ENCODE measurements at regions not wholly inside any gene's neighbourhood (a gene's known extent, or its start where the extent isn't known, plus 50 kb on each side); places are given as distances from the start of the nearest gene placed in this dataset.

DNA sequence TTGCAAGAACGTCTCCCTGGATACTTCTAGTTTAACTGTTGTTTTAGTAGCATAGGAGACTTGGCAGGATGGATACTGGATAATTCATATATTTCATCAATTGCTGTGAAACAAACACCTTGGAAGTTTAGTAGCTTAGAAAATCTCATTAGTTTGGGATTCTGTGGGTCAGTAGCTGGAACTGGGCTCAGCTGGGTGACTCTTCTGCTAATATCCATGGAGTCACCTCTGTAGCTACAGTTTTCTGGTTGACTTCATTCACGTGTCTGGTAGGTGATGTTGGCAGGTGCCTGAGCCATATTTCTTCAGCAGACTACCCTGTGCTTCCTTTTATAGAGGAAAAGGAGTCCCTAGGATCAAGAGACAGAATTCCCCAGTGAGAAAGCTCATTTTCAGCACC is 208.9 kb upstream of the PFKP start:
- DNase-seq, result no peak

GRCh38 chr10:2856598-2856997 is 210.8 kb upstream of the PFKP start:
- no peak for DNase-seq

DNA sequence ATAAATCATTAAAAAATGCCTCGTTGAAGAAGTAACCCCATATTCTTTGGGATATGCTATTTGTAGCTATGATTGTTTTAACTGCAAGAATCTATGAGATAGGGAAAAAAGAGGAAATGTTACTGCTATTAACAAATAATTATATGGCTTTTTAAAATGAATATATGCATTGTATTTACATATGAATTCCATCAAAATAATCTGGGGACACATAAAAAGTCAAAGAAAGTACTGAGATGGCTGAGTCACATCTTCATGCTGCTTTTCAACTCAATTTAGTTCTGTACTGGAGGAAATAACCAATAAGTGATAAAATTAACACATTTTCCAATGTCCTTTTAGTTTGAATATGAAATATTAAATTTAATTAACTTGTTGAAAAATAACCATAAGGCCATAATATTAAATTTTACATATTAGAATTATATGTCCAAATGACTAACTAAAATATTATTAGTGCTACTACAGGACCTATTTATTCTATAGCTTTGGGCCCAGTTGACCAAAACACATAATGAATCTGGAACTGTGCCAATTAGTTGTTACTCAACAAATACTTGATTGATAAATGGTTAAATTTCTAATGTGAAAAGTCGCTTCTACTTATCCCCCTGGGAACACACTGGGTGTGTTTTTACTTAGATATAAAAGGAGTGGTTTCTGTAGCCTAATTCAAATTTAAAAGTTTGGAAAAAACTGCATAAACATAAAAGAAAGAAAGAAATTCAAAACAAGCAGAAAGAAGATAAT is 214.6 kb upstream of the PFKP start:
- DNase-seq, result no peak

DNA sequence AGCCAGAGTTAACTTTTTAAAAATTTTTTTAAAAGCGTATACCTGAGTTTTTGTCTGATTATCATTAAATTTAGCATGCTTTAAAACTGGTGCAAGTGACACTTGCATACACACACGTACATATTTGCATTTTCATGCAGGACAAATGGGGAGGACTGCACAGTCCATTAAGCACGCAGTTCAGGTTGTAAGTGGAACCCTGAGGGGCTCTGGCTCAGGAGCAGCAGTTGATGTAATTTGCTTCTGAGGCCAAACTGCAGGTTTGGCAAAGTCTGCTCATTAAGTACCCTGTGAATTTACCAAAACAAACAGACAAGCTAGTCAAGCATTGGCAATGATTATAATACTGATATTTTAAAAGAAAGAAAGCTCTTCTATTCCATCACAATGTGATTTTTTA is 215.8 kb upstream of the PFKP start:
- DNase-seq, result no peak

DNA sequence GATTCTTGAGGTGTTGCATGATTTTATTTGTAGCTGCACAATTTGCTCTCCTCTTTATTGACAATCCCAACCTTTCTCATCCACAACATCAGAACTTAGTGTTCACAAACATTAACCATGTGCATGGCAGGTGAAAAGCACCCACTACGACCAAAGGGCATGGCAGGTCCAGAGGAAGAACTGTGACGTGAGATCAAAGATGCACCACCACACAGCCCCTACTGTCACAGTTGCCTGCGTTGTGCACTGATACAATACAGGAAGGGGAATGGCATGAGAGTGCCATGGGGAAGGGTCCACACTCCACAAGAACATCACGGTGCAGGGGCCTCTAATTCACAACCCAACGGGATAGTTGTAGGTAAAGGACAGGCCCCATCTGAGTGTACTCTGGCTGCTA is 217.1 kb upstream of the PFKP start:
- no peak for DNase-seq

DNA sequence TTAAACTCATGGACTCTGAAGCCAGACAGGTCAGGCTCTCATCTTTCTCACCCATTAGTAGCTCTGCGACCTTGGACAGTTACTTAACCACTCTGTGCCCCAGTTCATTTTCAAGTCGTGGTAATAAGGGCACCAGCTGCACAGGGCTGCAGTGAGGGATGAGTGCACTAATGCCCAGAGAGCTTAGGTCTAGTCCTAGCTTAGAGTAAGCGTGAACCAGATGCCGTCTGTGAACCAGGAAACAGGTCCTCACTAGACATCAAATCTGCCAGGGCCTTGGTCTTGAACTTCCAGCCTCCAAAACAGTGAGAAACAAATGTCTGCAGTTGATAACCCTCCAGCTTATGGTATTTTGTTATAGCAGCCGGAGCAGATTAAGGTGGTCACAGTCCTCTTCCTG is 222.4 kb upstream of the PFKP start:
- DNase-seq, result no peak

- DNase-seq, result no peak
These were observed 228.1 kb upstream of the PFKP start for GRCh38 chr10:2839081-2839725.

DNA sequence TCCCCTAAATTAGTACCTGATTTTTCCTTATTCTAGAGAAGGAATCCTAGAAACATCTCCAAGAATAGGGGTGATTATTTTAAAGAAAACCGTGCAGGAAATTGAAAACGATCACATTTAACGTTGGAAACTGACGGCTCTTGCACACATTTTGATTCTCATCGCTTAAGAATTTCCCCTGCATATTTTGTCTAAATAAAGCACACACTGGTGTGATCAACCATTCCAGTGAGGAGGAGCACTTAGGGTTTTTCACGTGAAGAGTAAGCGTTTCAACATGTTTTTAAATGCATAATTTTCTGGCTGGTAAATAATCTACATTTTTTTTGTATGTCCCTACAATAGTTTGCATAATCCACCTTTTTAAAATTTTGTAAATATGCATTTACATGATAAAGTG is 229.7 kb upstream of the PFKP start:
- no peak for DNase-seq

- DNase-seq, result no peak
These were observed 230.3 kb upstream of the PFKP start for GRCh38 chr10:2836921-2837662.

DNA sequence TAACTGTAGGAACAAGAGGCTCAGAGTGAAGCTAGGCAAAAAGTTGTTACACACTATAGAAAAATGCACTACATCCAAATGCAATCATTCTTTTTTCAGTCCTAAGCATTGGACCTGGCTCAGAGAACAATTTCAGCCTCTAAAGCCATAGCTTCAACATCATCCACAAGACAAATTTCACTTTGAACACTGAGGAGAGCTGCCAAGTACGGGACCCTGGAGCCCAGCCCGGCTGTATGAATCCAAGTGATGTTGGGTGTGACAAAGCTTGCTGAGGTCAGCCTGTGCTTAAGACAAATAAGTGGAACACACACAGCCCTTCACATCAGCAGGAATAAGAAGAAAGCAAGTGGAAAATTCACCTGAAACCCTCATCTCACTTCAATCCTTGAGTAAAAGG is 233.1 kb upstream of the PFKP start:
- DNase-seq, result no peak

DNA sequence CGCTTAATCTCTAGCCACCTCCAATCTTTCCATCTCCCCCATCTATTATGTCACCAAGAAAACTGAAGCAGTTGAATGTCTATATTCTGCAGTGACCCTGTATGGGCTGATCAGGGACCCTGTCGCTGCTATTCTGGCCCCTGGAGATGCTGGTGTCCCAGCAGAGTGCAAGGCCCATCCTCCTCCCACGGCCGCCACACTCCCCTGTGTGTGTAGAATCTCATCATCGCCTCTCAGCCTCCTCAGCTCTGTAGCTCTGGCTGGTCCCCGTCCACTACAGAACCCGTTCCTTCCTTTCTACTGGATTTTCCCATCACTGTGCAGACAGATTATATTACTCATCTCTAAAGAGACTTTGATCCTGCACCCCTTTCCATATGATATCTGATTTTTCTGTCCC is 235.8 kb upstream of the PFKP start:
- no peak for DNase-seq

DNA sequence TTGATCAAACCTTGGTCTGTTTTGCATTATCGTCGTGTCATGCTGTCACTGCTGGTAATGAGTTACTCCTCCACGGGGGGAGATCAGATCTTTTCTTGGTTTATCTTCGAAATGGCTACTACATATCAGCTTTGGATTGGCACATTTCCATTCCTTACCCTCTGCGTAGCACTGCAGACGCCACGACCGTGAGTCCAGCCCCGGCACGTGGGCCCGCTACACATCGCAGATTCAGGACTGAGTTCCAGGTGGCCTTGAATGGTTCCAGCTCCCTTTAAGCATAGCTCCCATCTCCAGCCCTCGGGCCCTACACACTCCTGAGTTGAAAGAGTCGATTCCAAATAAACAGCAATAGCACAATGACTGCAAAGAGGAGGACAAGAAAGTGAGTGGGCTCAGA is 238.6 kb upstream of the PFKP start:
- no peak for DNase-seq

- no peak for DNase-seq
These were observed 240.7 kb upstream of the PFKP start for GRCh38 chr10:2826675-2827074.

GRCh38 chr10:2825841-2826240 is 241.5 kb upstream of the PFKP start:
- no peak for DNase-seq

- no peak for DNase-seq
These were observed 249.3 kb upstream of the PFKP start for GRCh38 chr10:2817940-2818636.

DNA sequence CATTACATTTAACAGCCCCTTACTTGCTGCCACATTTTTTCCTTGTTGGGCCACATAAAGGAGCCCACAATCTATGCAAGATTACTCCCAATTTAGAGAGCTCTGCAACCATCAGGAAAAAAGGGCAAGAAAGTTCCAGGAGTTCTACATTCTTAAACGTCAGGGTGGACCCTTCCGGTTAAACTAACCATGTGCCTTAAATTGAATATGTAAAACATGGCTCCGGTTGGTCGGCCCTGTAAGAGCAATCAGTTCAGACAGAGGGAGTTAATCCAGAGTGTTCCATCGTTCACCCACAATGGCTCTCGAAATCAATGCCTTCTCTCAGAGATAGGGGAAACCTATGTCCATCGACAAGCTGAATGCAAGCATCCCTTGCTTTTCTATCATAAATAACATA is 253.7 kb upstream of the PFKP start:
- no peak for DNase-seq

- DNase-seq, result no peak
These were observed 254.1 kb upstream of the PFKP start for GRCh38 chr10:2813286-2813685.

DNA sequence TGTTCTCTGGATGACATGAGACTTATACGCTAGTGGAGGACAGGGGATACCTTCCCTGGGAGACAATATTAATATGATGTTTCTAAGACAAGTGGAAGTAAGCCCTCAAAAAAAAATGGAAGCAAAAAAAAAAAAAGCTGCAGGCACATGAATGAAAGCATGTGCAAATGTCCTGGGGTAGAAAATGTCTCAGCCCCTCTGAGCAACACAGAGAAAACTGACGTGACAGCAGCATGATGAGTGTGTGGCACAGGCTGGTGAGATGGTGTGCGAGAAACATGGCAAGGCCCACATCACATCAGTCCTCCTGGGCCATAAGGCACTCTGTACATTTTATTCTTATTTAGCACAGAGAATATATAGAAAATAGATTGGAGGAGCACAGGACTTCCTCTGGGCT is 254.7 kb upstream of the PFKP start:
- no peak for DNase-seq

- DNase-seq, result no peak
These were observed 267.2 kb upstream of the PFKP start for GRCh38 chr10:2800178-2800577.

DNA sequence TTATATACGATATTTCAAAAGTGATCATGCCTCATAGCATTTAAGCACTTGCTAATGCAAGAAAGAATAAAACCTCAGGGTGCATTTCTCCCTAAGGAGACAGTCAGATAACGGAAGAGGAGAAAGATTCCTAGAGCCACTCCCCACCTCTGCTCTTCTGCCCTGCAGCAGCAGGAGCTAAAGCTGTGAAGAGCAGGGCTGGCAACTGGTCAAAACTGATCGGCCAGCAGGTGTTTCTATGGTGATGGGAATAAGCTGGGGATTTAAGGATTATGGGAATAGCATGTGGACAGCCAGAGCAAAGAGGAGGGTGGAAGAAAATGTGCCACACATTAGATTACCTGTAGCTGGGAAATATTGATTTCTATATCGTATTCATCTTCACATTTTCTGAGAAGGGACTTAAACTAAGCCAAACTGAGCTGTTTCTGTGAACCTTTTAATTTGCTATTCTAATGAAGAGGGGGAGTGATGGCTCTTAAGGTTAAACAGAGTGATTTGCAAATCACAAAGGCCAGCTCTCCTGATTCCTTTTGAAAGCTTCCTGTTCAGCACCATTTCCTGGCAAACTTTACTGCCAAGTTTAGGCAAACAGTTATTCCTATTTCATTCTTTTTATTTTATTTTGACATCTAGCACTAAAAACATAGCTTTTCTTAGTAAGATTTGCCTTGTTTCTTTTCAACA is 268.9 kb upstream of the PFKP start:
- DNase-seq, result no peak

DNA sequence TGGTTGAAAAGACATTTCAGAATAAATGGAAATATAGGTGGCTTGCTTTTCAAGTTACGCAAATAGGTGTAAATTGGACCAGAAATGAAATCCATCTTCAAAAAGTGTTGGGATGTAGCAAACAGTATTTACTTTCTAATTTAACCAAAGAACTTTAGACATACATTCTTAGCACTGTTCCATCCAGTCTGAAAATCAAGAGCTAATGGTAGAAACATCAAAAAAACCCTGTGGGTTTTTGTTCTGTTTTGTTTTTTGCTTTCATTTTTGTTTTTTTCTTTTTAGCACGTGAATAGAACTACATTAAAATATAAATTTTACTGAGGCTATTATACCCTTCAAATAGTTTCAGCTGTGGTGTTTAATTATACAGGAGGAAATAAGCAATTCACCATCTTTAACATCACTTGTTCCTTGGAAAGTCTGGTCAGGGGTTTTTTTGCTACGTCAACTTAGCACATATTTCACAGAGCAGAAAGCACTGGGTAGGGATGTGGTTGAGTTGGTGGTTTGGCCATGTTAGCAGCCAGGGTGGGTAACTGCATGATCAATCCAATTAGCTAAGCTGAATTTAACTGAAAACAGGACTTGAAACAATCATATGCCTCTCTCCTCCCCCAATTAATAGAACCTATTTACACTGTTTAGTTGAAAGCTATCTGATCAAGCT is 275.4 kb upstream of the PFKP start:
- DNase-seq, result no peak
